ENCODE measurements at regions not wholly inside any gene's neighbourhood (a gene's known extent, or its start where the extent isn't known, plus 50 kb on each side); places are given as distances from the start of the nearest gene placed in this dataset.

GRCh38 chr13:81395368-81395767 lies 1054.4 kb upstream of the SPRY2 start:
- Histone ChIP-seq H3K36me3 (ENCODE audit: low read depth, low read length) (no peaks in the 10 kb centered on the region), H3K79me2 (ENCODE audit: low read length) (no peaks in the 10 kb centered on the region), H3K9ac (ENCODE audit: low read length) (no peak overlapping the region), H3K27ac (ENCODE audit: low read length) (no peak overlapping the region), H3K9me2 (replicated peaks; ENCODE audit: low read length) (no peaks in the 10 kb centered on the region), H3K4me2 (ENCODE audit: low read length) (no peak overlapping the region), H3K4me3 (ENCODE audit: low read length) (no peak overlapping the region), H3K9me3 (ENCODE audit: low read length) (no peaks in the 10 kb centered on the region), H4K20me1 (ENCODE audit: low read length) (no peaks in the 10 kb centered on the region), H3F3A (ENCODE audit: low read length, unreplicated experiment) (no peaks in the 10 kb centered on the region), H3K27me3 (ENCODE audit: low read length) (no peaks in the 10 kb centered on the region), H3K4me1 (ENCODE audit: insufficient read depth, low read length) (peaks cover 5% of the 10 kb centered on the region; the same call in 1 of the 2 replicates), H2AFZ (ENCODE audit: low read length) (no peak overlapping the region)
- DNase-seq (no peak), ATAC-seq (no peak)
- intact Hi-C loops (cut with micrococcal nuclease), result no loop called here
- ChIA-PET POLR2A (ENCODE audit: unreplicated experiment) (no interaction called here), CTCF (no interaction called here)
- TF ChIP-seq CTCF (conservative IDR thresholded peaks at IDR 0.05; ENCODE audit: low read depth, low read length), result no peak
- no peak for TF ChIP-seq EZH2 (IDR thresholded peaks at IDR 0.05; ENCODE audit: low read length, unreplicated experiment)
- no peak for TF ChIP-seq EZH2phosphoT487 (IDR thresholded peaks at IDR 0.05; ENCODE audit: borderline replicate concordance, low read length)
- BruUV-seq (replicated peaks), result no TSS peak

- no peak overlapping the region for H3K27ac ChIP-seq (ENCODE audit: low read length)
- ChIA-PET CTCF (interaction anchor here (0.9 kb wide), 1 partner anchor 86 kb away, joined by 8 read pairs; no protein-coding TSS in a partner anchor), POLR2A (ENCODE audit: unreplicated experiment) (no interaction called here)
- no peak overlapping the region for H3K4me3 ChIP-seq (ENCODE audit: low read length)
- no peaks in the 10 kb centered on the region for H4K20me1 ChIP-seq (ENCODE audit: low read length)
- H3K9me2 ChIP-seq (replicated peaks; ENCODE audit: low read length), result no peaks in the 10 kb centered on the region
- H3K36me3 ChIP-seq (ENCODE audit: low read depth, low read length), result no peaks in the 10 kb centered on the region
- intact Hi-C loops (cut with micrococcal nuclease), result loop anchor here (5.0 kb wide), 1 partner anchor 92 kb away; no protein-coding TSS in a partner anchor
- H3K4me1 ChIP-seq (ENCODE audit: insufficient read depth, low read length), result peaks cover 5% of the 10 kb centered on the region; the same call in 1 of the 2 replicates
- H3K9ac ChIP-seq (ENCODE audit: low read length), result no peak overlapping the region
- no peaks in the 10 kb centered on the region for H3K27me3 ChIP-seq (ENCODE audit: low read length)
- ATAC-seq, result no peak
- no peaks in the 10 kb centered on the region for H3K9me3 ChIP-seq (ENCODE audit: low read length)
- no peak for DNase-seq
- H3K79me2 ChIP-seq (ENCODE audit: low read length), result no peaks in the 10 kb centered on the region
- TF ChIP-seq EZH2 (IDR thresholded peaks at IDR 0.05; ENCODE audit: low read length, unreplicated experiment) (no peak), EZH2phosphoT487 (IDR thresholded peaks at IDR 0.05; ENCODE audit: borderline replicate concordance, low read length) (no peak)
- no peak overlapping the region for H3K4me2 ChIP-seq (ENCODE audit: low read length)
- H2AFZ ChIP-seq (ENCODE audit: low read length), result no peak overlapping the region
- no TSS peak for BruUV-seq (replicated peaks)
- no peaks in the 10 kb centered on the region for H3F3A ChIP-seq (ENCODE audit: low read length, unreplicated experiment)
Measured at GRCh38 chr13:81394640-81395039, 1053.7 kb upstream of the SPRY2 start.

GRCh38 chr13:81393721-81394120 lies 1052.8 kb upstream of the SPRY2 start:
- no peaks in the 10 kb centered on the region for H3K79me2 ChIP-seq (ENCODE audit: low read length)
- no peak overlapping the region for H3K4me3 ChIP-seq (ENCODE audit: low read length)
- POLR2A ChIA-PET (ENCODE audit: unreplicated experiment), result no interaction called here
- H3K4me2 ChIP-seq (ENCODE audit: low read length), result no peak overlapping the region
- H3K36me3 ChIP-seq (ENCODE audit: low read depth, low read length), result no peaks in the 10 kb centered on the region
- intact Hi-C loops (cut with micrococcal nuclease), result loop anchor here (2.0 to 5.0 kb wide), 2 partner anchors 31 to 91 kb away; no protein-coding TSS in a partner anchor
- CTCF ChIA-PET, result no interaction called here
- TF ChIP-seq EZH2phosphoT487 (IDR thresholded peaks at IDR 0.05; ENCODE audit: borderline replicate concordance, low read length) (no peak), CTCF (conservative IDR thresholded peaks at IDR 0.05; ENCODE audit: low read depth, low read length) (no peak), EZH2 (IDR thresholded peaks at IDR 0.05; ENCODE audit: low read length, unreplicated experiment) (no peak)
- peak; percentile 40 for ATAC-seq
- H4K20me1 ChIP-seq (ENCODE audit: low read length), result no peaks in the 10 kb centered on the region
- no peaks in the 10 kb centered on the region for H3F3A ChIP-seq (ENCODE audit: low read length, unreplicated experiment)
- H3K9me3 ChIP-seq (ENCODE audit: low read length), result no peaks in the 10 kb centered on the region
- DNase-seq, result no peak
- H3K4me1 ChIP-seq (ENCODE audit: insufficient read depth, low read length), result peaks cover 5% of the 10 kb centered on the region; the same call in 1 of the 2 replicates
- H3K27me3 ChIP-seq (ENCODE audit: low read length), result no peaks in the 10 kb centered on the region
- no TSS peak for BruUV-seq (replicated peaks)
- no peaks in the 10 kb centered on the region for H3K9me2 ChIP-seq (replicated peaks; ENCODE audit: low read length)
- no peak overlapping the region for H3K27ac ChIP-seq (ENCODE audit: low read length)
- no peak overlapping the region for H2AFZ ChIP-seq (ENCODE audit: low read length)
- no peak overlapping the region for H3K9ac ChIP-seq (ENCODE audit: low read length)
